GM12864 (cell line): ENCODE measurements at regions not wholly inside any gene's neighbourhood (a gene's known extent, or its start where the extent isn't known, plus 50 kb on each side); places are given as distances from the start of the nearest gene placed in this dataset.

Source experiments
- DNase-seq: peaks from one replicate; pipeline ENCODE4 v3.0.0-alpha.2; 2011; ENCODE audit warnings: low read depth
- H3K4me3 ChIP-seq: 2 replicates; pipeline ENCODE4 v1.5.1; 2011; ENCODE audit warnings: mild to moderate bottlenecking, low read depth, low read length, control low read depth
- TF ChIP-seq, protein P1 (sequence below): IDR thresholded peaks from 2 replicates; pipeline ENCODE4 v1.5.1; 2011; ENCODE audit warnings: low read depth, mild to moderate bottlenecking, moderate library complexity, low read length, control low read depth, inconsistent platforms; ENCODE audit errors: missing control alignments

DNA sequence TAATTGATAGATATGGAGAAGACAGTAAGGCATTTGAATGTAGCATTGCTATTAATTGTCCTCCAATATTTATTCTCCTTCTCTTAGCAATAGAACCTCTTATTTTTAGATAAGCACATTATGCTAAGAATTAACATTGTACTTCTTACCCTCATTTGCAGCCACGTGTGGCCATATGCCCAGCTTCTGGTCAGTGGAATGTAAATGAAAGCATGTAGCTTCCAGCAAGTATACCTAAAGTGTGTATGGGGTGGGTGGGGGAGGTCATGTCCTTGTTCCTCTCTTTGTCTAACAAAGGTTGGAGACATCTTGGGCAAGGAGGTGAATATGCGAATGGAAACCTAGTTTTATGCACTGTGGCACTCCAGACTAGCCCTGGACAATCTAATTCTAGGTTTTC is 133.6 kb upstream of the HMCN1 start:
- TF ChIP-seq, protein P1, sequence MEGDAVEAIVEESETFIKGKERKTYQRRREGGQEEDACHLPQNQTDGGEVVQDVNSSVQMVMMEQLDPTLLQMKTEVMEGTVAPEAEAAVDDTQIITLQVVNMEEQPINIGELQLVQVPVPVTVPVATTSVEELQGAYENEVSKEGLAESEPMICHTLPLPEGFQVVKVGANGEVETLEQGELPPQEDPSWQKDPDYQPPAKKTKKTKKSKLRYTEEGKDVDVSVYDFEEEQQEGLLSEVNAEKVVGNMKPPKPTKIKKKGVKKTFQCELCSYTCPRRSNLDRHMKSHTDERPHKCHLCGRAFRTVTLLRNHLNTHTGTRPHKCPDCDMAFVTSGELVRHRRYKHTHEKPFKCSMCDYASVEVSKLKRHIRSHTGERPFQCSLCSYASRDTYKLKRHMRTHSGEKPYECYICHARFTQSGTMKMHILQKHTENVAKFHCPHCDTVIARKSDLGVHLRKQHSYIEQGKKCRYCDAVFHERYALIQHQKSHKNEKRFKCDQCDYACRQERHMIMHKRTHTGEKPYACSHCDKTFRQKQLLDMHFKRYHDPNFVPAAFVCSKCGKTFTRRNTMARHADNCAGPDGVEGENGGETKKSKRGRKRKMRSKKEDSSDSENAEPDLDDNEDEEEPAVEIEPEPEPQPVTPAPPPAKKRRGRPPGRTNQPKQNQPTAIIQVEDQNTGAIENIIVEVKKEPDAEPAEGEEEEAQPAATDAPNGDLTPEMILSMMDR: no peak
- DNase-seq: no peak
- no peak overlapping the region for H3K4me3 ChIP-seq

DNA sequence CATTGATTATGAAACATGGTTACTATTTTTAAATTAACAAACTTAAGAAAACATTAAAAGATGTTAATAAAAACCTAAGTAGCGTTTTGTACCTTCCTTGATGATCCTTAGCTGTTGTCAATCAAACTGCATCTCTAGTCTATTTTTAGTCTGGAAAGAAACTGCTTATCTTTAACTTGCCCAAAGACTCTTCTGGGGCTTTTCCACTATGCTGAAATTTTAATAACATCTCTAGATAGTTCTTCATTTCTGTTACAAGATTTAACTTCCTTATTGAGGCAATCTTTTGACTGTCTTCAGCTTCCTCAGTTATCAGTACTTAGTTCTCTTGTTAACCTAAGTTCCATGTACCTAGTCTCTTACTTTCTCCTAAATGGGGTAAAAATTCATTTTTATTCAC is 135.9 kb upstream of the HMCN1 start:
- no peak for DNase-seq
- H3K4me3 ChIP-seq: no peak overlapping the region
- TF ChIP-seq, protein P1: no peak

DNA sequence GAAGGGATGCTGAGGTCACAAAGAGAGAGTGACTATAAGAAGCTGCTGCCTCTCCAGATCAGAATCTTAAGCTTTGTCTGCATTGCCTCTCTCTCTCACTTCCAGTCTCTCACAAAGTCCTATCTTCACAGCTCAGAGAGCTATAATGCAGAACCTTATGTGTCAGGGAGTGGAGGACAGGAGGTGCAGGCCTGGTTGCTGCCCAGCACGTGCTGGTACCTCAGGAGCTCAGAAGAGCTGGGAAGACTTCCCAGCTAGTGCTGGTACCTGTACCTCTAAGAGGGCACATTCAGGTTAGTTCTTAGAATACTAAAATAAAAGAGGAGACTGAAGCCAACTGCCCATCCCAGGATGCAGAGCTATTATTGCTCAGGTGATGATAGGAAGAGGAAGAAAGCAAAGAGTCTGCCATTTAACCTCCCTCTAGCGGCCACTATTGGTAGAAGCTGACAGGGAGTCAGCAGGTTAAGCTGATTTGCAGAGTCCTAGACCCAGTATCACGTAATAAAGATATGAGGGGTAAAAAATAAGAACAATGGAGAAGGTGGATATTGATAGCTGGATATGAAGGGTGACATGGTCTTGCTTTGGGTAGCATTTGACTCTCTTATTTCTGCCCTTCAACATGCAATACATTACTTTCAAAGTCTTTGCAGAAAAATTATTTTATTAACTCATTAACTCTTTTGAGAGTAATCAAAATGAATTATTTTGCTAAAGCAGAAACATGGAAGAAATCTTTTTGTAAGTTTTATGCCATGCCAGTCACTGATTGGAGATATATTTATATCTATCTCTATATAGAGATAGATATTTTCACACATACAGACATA is 138.1 kb upstream of the HMCN1 start:
- DNase-seq: peak; percentile 26
- H3K4me3 ChIP-seq: no peak overlapping the region
- TF ChIP-seq, protein P1: peak; percentile 91

DNA sequence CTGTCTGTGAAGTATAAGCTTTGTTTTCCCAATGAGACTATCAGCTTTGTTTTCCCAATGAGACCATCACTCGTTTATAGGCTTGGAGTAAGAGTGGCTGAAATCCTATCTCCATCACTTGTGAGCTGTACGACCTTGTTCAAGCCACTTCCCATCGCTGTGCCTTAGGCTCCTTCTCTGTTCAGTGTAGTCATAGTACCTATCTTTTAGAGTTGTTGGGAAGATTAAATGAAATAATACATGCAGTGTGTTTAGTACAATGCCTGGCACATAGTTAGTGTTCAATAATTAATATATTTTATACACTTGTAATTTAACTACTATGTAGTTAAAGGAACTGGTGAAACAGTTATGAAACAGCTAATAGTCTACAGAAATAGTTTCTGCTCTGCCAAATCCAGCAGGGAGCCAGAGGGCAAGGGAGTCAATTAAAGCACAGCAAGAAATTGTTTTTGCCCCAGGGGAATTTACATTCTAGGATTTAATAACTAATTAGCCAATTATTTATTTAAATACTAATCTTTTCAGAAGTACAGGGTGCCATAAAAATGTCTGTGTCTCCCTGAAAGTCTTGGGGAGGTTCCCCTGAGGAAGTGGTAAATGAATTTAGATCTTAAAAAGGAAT is 139.3 kb upstream of the HMCN1 start:
- TF ChIP-seq, protein P1: no peak
- no peak for DNase-seq
- H3K4me3 ChIP-seq: no peak overlapping the region

DNA sequence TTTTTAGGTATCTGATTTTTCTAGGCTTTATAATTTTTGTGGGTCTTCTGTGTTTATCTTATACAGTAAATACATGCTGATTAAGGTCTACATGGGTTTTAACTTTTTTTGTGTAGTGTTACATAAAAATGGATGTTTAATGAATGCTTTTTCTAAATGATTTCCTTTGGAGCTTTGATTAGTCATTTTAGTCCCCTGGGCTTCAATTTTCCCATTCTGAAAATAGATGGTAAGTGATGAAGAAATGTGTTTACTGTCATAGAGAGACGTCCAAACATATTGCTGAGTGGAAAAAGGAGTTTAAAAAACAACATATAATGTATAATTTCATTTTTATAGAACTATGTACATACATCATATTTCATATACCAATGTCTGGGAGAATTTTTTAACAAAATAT is 140.9 kb upstream of the HMCN1 start:
- DNase-seq: no peak
- TF ChIP-seq, protein P1: no peak
- H3K4me3 ChIP-seq: no peak overlapping the region

DNA sequence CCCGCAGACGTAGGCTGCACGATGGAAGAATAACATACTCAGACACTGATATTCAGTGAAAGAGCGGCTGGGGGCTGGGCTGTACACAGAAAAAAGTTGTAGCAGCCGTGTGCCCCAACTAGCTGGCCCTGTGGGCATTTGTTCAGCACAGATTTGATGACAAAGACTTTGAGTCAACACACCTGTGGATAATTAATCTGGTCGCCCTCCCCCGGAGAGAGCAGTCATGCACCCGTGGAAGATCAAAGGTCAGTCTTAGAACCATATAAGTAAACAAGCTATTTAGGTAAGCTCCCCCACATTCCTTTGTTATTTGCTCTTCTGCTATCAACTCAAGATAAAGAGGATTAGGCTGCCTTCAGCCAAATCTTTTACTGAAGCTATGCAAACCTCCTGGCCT is 148.4 kb upstream of the HMCN1 start:
- TF ChIP-seq, protein P1: no peak
- no peak overlapping the region for H3K4me3 ChIP-seq
- DNase-seq: no peak
